ENCODE measurements at regions not wholly inside any gene's neighbourhood (a gene's known extent, or its start where the extent isn't known, plus 50 kb on each side); places are given as distances from the start of the nearest gene placed in this dataset.

DNA sequence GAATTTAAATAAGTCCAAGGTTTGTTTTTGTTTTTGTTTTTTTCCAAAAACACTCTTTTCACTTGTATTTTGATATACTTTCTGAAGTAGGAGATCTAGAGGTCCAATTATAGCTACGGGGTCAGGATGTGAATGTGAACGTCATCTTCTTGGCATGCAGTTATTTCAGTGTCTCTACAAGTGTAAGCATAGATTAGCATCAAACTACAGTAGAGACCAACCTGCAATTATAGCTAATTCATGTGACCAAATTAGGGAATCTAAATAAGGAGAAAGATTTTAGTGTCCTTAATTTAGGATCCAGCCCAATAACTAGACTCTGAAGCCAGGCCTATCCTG lies 107.3 kb upstream of the PALMD start:
- Histone ChIP-seq H3K27me3 (ENCODE audit: control insufficient read depth, insufficient read depth, low read length) (no peaks in the 10 kb centered on the region), H3K36me3 (ENCODE audit: control insufficient read depth, insufficient read depth, low read length) (no peaks in the 10 kb centered on the region), H3K4me3 (ENCODE audit: low read depth, low read length) (no peak overlapping the region)
- TF ChIP-seq, protein P1, sequence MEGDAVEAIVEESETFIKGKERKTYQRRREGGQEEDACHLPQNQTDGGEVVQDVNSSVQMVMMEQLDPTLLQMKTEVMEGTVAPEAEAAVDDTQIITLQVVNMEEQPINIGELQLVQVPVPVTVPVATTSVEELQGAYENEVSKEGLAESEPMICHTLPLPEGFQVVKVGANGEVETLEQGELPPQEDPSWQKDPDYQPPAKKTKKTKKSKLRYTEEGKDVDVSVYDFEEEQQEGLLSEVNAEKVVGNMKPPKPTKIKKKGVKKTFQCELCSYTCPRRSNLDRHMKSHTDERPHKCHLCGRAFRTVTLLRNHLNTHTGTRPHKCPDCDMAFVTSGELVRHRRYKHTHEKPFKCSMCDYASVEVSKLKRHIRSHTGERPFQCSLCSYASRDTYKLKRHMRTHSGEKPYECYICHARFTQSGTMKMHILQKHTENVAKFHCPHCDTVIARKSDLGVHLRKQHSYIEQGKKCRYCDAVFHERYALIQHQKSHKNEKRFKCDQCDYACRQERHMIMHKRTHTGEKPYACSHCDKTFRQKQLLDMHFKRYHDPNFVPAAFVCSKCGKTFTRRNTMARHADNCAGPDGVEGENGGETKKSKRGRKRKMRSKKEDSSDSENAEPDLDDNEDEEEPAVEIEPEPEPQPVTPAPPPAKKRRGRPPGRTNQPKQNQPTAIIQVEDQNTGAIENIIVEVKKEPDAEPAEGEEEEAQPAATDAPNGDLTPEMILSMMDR (IDR thresholded peaks at IDR 0.05; ENCODE audit: insufficient read depth, low read length, poor library complexity, severe bottlenecking): no peak
- DNase-seq (ENCODE audit: low read depth): no peak

DNA sequence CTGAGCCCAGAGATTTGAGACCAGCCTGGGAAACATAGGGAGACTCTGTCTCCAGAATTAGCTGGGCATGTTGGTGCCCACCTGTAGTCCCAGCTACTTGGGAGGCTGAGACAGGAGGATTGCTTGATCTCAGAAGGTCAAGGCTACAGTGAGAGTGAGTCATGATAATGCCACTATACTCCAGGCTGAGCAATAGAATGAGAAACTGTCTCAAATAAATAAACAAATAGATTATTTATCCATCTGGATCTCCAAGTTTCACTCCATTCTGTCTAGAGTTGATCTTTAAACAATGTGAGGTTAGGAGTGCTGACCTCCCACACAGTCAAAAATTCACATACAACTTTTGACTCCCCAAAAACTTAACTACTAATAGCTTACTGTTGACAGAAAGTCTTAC lies 106.8 kb upstream of the PALMD start:
- no peak overlapping the region for H3K4me3 ChIP-seq (ENCODE audit: low read depth, low read length)
- no peaks in the 10 kb centered on the region for H3K27me3 ChIP-seq (ENCODE audit: control insufficient read depth, insufficient read depth, low read length)
- no peak for DNase-seq (ENCODE audit: low read depth)
- no peaks in the 10 kb centered on the region for H3K36me3 ChIP-seq (ENCODE audit: control insufficient read depth, insufficient read depth, low read length)
- TF ChIP-seq, protein P1 (IDR thresholded peaks at IDR 0.05; ENCODE audit: insufficient read depth, low read length, poor library complexity, severe bottlenecking): no peak

DNA sequence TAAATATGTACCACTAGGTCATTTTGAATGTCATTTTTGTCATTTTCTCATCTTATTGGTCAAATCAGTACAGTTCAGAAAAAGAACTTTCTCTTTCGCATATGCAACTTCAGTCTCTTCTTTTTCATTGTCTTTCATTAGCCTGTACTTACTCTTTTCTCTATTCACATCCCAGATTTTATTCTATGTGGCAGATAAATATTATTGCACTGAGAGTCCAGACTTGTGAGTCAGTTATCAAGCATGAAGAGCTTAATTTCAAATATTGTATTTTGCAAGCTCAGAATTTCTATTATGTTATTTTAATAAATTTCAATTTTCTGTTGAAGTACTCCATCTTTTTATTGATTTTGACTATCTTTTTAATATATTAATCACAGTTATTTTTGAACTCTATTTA lies 105.2 kb upstream of the PALMD start:
- no peaks in the 10 kb centered on the region for H3K36me3 ChIP-seq (ENCODE audit: control insufficient read depth, insufficient read depth, low read length)
- H3K4me3 ChIP-seq (ENCODE audit: low read depth, low read length): no peak overlapping the region
- no peak for DNase-seq (ENCODE audit: low read depth)
- no peaks in the 10 kb centered on the region for H3K27me3 ChIP-seq (ENCODE audit: control insufficient read depth, insufficient read depth, low read length)
- TF ChIP-seq, protein P1 (IDR thresholded peaks at IDR 0.05; ENCODE audit: insufficient read depth, low read length, poor library complexity, severe bottlenecking): no peak

DNA sequence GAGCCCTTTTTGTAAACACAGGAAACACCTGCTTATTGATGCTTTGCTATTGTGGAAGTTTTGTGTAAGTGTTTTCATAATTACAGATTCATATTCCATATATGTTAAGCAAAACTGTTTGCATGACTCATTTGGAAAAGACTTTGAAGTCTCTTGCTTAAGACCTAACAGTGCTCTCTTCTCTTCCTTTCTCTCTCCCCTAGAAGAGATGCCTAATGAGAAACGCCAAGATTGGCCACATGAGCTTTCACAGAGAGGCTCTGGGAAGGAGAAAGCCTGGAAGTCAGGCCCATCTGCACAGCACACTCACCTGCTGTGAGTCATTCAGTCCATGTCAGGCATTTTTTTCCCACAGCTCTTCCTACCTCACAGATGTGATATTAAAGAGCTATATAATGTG lies 101.6 kb upstream of the PALMD start:
- DNase-seq (ENCODE audit: low read depth): peak; percentile 35
- Histone ChIP-seq H3K4me3 (ENCODE audit: low read depth, low read length) (no peak overlapping the region), H3K36me3 (ENCODE audit: control insufficient read depth, insufficient read depth, low read length) (no peaks in the 10 kb centered on the region), H3K27me3 (ENCODE audit: control insufficient read depth, insufficient read depth, low read length) (no peaks in the 10 kb centered on the region)
- TF ChIP-seq, protein P1 (IDR thresholded peaks at IDR 0.05; ENCODE audit: insufficient read depth, low read length, poor library complexity, severe bottlenecking): no peak

DNA sequence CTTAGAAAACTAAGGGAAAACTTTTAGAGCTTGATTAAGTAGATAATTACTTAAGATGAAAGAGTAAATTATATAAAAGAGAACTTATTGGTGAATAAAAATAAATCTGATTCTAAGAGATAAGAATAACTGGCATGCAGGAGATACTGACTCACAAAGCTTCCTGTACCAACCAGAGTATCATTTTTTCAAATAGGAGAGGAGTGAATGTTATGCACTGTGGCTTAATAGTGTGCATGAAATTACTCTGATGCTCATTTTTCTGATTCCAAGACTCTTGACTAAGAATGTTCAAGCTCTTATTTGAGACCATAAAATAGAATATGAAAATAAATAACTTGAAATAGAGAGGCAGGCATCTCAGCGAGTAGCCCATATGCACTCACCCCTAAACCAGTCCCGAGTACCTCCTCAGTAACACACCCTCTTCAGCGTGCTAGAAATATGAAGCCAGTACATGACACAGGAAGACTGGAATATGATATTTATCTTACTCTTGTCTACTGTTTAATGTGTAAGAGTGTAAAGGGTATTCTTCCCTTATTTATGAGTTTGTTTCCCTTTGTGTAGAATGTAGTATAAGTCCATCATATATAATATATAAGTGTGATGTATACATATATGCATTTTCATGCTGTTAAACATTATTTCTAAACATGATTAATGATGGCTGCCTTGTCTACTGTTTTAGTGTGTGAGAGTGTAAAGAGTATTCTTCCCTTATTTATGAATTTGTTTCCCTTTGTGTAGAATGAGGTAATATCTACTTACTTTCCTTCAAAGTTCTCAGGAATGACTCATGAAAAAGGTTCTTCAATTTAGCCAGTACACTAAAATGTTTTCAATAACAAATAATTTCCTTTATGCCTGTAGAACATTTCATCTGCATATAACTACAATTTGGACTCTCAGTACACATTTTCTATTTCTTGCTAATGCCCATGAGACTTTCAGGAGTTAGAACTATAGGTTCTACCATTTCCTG lies 99.2 kb upstream of the PALMD start:
- Histone ChIP-seq H3K4me3 (ENCODE audit: low read depth, low read length) (no peak overlapping the region), H3K36me3 (ENCODE audit: control insufficient read depth, insufficient read depth, low read length) (no peaks in the 10 kb centered on the region), H3K27me3 (ENCODE audit: control insufficient read depth, insufficient read depth, low read length) (no peaks in the 10 kb centered on the region)
- DNase-seq (ENCODE audit: low read depth): no peak
- TF ChIP-seq, protein P1 (IDR thresholded peaks at IDR 0.05; ENCODE audit: insufficient read depth, low read length, poor library complexity, severe bottlenecking): no peak
